ENCODE measurements at regions not wholly inside any gene's neighbourhood (a gene's known extent, or its start where the extent isn't known, plus 50 kb on each side); places are given as distances from the start of the nearest gene placed in this dataset.
A peak's percentile ranks its signal among the peaks of the same experiment; 100 is the strongest.

DNA sequence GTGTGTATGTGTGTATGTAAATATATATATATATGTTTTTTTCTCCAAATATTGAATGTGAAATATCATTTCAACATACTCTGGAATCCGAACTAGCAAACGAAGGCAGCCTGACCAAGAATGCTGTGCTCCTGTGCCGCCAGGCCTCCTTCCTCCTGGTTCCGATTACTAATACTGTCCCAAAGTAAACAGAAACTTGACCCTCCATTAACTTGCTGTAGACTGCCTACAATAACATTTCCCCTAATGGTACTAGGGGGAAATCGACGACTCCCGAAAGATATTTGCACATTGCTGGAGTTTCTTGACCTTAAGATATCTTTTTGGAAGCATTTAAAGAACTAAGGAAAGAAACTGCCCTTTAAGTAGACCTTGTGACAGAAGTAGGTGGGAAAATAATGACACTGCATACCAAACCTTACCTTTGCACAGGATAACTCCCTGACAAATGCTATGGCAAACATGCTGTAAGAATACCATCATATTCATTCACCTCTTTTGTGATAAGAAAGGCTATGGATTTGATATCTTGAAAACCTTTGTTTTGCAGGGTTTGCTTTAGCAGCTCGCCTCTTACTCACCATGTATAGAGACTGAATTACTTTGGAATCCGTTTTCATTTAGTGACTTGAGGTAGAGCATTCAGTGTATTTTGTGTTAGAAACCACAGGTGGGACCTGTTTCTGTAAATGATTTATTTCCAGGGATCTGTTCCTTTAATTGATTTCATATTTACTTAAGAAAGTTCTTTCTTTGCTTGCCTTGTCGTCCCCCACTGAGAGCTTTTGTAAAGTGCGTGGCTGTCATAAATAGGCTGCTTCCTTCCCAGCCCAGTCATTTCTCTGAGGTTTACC lies 80.1 kb downstream of the KLF5 start:
- DNase-seq (ENCODE audit: unreplicated experiment): peak; percentile 39
- H3K27me3 Mint-ChIP-seq (ENCODE audit: insufficient read depth, unreplicated experiment): no peaks in the 10 kb centered on the region
- no peaks in the 10 kb centered on the region for H3K9me3 Mint-ChIP-seq (ENCODE audit: unreplicated experiment)
- H3K27ac Mint-ChIP-seq (ENCODE audit: low read depth, unreplicated experiment): peak overlapping the region; percentile 44
- BruUV-seq (replicated peaks): no TSS peak
- ChIA-PET POLR2A (no interaction called here), CTCF (no interaction called here)
- H3K4me3 Mint-ChIP-seq (ENCODE audit: unreplicated experiment): no peak overlapping the region
- TF ChIP-seq, protein P1, sequence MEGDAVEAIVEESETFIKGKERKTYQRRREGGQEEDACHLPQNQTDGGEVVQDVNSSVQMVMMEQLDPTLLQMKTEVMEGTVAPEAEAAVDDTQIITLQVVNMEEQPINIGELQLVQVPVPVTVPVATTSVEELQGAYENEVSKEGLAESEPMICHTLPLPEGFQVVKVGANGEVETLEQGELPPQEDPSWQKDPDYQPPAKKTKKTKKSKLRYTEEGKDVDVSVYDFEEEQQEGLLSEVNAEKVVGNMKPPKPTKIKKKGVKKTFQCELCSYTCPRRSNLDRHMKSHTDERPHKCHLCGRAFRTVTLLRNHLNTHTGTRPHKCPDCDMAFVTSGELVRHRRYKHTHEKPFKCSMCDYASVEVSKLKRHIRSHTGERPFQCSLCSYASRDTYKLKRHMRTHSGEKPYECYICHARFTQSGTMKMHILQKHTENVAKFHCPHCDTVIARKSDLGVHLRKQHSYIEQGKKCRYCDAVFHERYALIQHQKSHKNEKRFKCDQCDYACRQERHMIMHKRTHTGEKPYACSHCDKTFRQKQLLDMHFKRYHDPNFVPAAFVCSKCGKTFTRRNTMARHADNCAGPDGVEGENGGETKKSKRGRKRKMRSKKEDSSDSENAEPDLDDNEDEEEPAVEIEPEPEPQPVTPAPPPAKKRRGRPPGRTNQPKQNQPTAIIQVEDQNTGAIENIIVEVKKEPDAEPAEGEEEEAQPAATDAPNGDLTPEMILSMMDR (IDR thresholded peaks at IDR 0.05; ENCODE audit: unreplicated experiment): no peak
- peaks cover 10% of the 10 kb centered on the region for H3K4me1 Mint-ChIP-seq (ENCODE audit: insufficient read depth, unreplicated experiment)
- no peaks in the 10 kb centered on the region for H3K36me3 Mint-ChIP-seq (ENCODE audit: insufficient read depth, unreplicated experiment)
- intact Hi-C loops (cut with micrococcal nuclease): loop anchor here (10.0 kb wide), 1 partner anchor 66 kb away; no protein-coding TSS in a partner anchor

DNA sequence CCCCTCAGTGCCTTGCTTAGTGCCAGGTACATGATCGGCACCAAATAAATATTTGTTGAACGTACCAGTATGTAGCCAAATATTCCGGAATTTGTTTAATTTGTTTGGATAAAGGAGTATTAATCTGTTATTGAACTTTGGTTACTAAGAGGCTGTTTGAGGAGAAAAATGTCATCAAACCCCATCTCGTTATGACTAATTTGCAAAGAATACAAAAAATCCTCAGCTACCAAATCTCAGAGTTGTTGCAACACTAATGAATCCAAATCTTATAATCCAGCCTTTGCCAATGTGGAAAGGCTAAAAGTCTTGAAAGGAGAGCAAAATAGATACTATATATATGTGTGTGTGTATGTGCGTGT lies 79.5 kb downstream of the KLF5 start:
- TF ChIP-seq, protein P1 (IDR thresholded peaks at IDR 0.05; ENCODE audit: unreplicated experiment): no peak
- peaks cover 16% of the 10 kb centered on the region for H3K4me1 Mint-ChIP-seq (ENCODE audit: insufficient read depth, unreplicated experiment)
- peak overlapping the region; percentile 44 for H3K27ac Mint-ChIP-seq (ENCODE audit: low read depth, unreplicated experiment)
- H3K4me3 Mint-ChIP-seq (ENCODE audit: unreplicated experiment): no peak overlapping the region
- no peaks in the 10 kb centered on the region for H3K9me3 Mint-ChIP-seq (ENCODE audit: unreplicated experiment)
- BruUV-seq (replicated peaks): no TSS peak
- POLR2A ChIA-PET: no interaction called here
- intact Hi-C loops (cut with micrococcal nuclease): loop anchor here (10.0 kb wide), 1 partner anchor 67 kb away; no protein-coding TSS in a partner anchor
- CTCF ChIA-PET: no interaction called here
- no peaks in the 10 kb centered on the region for H3K36me3 Mint-ChIP-seq (ENCODE audit: insufficient read depth, unreplicated experiment)
- no peaks in the 10 kb centered on the region for H3K27me3 Mint-ChIP-seq (ENCODE audit: insufficient read depth, unreplicated experiment)
- DNase-seq (ENCODE audit: unreplicated experiment): peak; percentile 33

DNA sequence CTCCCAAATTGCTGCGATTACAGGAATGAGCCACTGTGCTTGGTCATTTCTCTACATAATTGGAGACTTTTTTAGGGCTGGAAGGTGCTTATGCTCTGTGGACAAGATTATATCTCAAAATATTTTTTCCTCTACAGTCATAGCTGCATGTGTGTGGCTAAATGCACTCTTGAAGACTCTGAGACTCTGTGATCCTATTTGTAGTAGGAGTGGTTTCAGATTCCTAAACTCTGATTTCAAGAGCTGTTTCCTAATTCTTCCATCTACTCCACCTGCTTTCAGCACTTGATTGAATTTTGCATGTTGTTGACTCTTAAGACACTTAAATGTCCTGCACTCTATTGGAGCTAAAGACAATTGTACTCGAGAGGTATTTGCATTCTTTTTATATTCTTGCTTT lies 78.0 kb downstream of the KLF5 start:
- Mint-ChIP-seq H3K4me3 (ENCODE audit: unreplicated experiment) (no peak overlapping the region), H3K36me3 (ENCODE audit: insufficient read depth, unreplicated experiment) (no peaks in the 10 kb centered on the region), H3K27me3 (ENCODE audit: insufficient read depth, unreplicated experiment) (no peaks in the 10 kb centered on the region), H3K27ac (ENCODE audit: low read depth, unreplicated experiment) (no peak overlapping the region), H3K4me1 (ENCODE audit: insufficient read depth, unreplicated experiment) (peaks cover 16% of the 10 kb centered on the region), H3K9me3 (ENCODE audit: unreplicated experiment) (peaks cover 7% of the 10 kb centered on the region)
- no TSS peak for BruUV-seq (replicated peaks)
- intact Hi-C loops (cut with micrococcal nuclease): loop anchor here (10.0 kb wide), 1 partner anchor 68 kb away; no protein-coding TSS in a partner anchor
- no peak for DNase-seq (ENCODE audit: unreplicated experiment)
- TF ChIP-seq, protein P1 (IDR thresholded peaks at IDR 0.05; ENCODE audit: unreplicated experiment): no peak
- ChIA-PET POLR2A (interaction anchor here (0.6 to 0.7 kb wide), 2 partner anchors 41 to 589 kb away, joined by 3 read pairs; no protein-coding TSS in a partner anchor), CTCF (interaction anchor here (0.7 kb wide), 1 partner anchor 298 kb away, joined by 3 read pairs; no protein-coding TSS in a partner anchor)

DNA sequence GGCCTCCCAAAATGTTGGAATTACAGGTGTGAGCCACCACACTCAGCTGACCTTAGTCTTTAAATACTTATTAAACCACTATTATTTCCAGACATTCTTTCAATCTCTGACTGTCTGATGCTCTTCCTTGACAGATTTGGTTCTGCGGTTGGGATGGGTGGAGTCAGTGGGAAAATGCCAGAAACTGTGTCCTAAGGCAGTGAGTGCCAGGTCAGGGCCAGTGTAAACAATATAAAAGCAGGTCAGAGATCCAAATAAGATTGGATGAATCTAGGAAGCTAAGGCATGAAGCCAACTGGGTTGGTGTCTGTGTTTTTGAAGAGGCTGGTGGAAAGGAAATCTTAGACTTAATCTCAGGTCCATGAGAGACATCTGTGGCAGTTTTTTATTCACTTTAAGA lies 74.7 kb downstream of the KLF5 start:
- H3K9me3 Mint-ChIP-seq (ENCODE audit: unreplicated experiment): peaks cover 8% of the 10 kb centered on the region
- intact Hi-C loops (cut with micrococcal nuclease): loop anchor here (10.0 kb wide), 1 partner anchor 71 kb away; no protein-coding TSS in a partner anchor
- POLR2A ChIA-PET: interaction anchor here (0.6 to 1.1 kb wide), 4 partner anchors 25 to 332 kb away, joined by 3 to 5 read pairs (median 3); no protein-coding TSS in a partner anchor
- no peaks in the 10 kb centered on the region for H3K27me3 Mint-ChIP-seq (ENCODE audit: insufficient read depth, unreplicated experiment)
- CTCF ChIA-PET: interaction anchor here (0.6 to 0.7 kb wide), 5 partner anchors 36 to 622 kb away, joined by 3 to 8 read pairs (median 3); no protein-coding TSS in a partner anchor
- H3K4me3 Mint-ChIP-seq (ENCODE audit: unreplicated experiment): no peak overlapping the region
- no peaks in the 10 kb centered on the region for H3K36me3 Mint-ChIP-seq (ENCODE audit: insufficient read depth, unreplicated experiment)
- H3K4me1 Mint-ChIP-seq (ENCODE audit: insufficient read depth, unreplicated experiment): peaks cover 16% of the 10 kb centered on the region
- peak; percentile 88 for DNase-seq (ENCODE audit: unreplicated experiment)
- BruUV-seq (replicated peaks): no TSS peak
- TF ChIP-seq, protein P1 (IDR thresholded peaks at IDR 0.05; ENCODE audit: unreplicated experiment): no peak
- H3K27ac Mint-ChIP-seq (ENCODE audit: low read depth, unreplicated experiment): peak overlapping the region; percentile 5
